Esophagus squamous epithelium (tissue), 4 donors: ENCODE measurements at regions not wholly inside any gene's neighbourhood (a gene's known extent, or its start where the extent isn't known, plus 50 kb on each side); places are given as distances from the start of the nearest gene placed in this dataset.

ENCODE experiments used
- CTCF ChIP-seq, 6 experiments: fragments of 450-650 bp in 4 of 6; fragments of 200-600 bp in 2 of 6; sonication (generic) in 2 of 6; IDR thresholded peaks; one replicate each; pipeline ENCODE4 v1.5.1; 2016 to 2019; ENCODE audit warnings: antibody characterized with exemption in 6 of 6, mild to moderate bottlenecking in 4 of 6, moderate library complexity in 4 of 6
- POLR2A ChIP-seq, 4 donors: fragments of 450-650 bp; IDR thresholded peaks; one replicate each; pipeline ENCODE4 v1.6.1; 2017; ENCODE audit warnings: antibody characterized with exemption in 4 of 4, mild to moderate bottlenecking in 4 of 4, moderate library complexity in 3 of 4

- TF ChIP-seq CTCF (IDR thresholded peaks at IDR 0.05) (no peak), POLR2A (IDR thresholded peaks at IDR 0.05) (no peak)
Measured at GRCh38 chr3:188053036-188053340, 101.0 kb upstream of the LPP start.
